ENCODE measurements at regions not wholly inside any gene's neighbourhood (a gene's known extent, or its start where the extent isn't known, plus 50 kb on each side); places are given as distances from the start of the nearest gene placed in this dataset.

GRCh38 chr3:101050046-101050445, 56.8 kb upstream of the ABI3BP start:
- TF ChIP-seq BHLHE40 (IDR thresholded peaks at IDR 0.05; ENCODE audit: low read depth, low read length) (no peak), RFX5 (IDR thresholded peaks at IDR 0.05; ENCODE audit: low read depth, low read length) (no peak), NFE2L2 (IDR thresholded peaks at IDR 0.05; ENCODE audit: low read depth, low read length) (no peak), RCOR1 (IDR thresholded peaks at IDR 0.05; ENCODE audit: insufficient replicate concordance, low read length) (no peak), CTCF (conservative IDR thresholded peaks at IDR 0.05; ENCODE audit: low read depth, low read length) (no peak), USF2 (IDR thresholded peaks at IDR 0.05; ENCODE audit: low read depth, low read length) (no peak), ELK1 (IDR thresholded peaks at IDR 0.05; ENCODE audit: borderline replicate concordance, low read depth, low read length) (no peak), RAD21 (IDR thresholded peaks at IDR 0.05; ENCODE audit: low read length) (no peak), MAZ (IDR thresholded peaks at IDR 0.05; ENCODE audit: borderline replicate concordance, low read depth, low read length) (no peak), POLR2A (IDR thresholded peaks at IDR 0.05; ENCODE audit: low read depth, low read length) (no peak), MAFK (IDR thresholded peaks at IDR 0.05; ENCODE audit: low read depth, low read length) (no peak)
- Histone ChIP-seq H3K4me1 (ENCODE audit: control insufficient read depth, insufficient read depth, low read length) (no peaks in the 10 kb centered on the region), H3K79me1 (ENCODE audit: low read depth in 1 of 2, low read length in 2 of 2) (no peaks in the 10 kb centered on the region), H4K20me1 (ENCODE audit: insufficient read depth, low read length) (no peaks in the 10 kb centered on the region), H3K18ac (ENCODE audit: low read depth, low read length) (no peak overlapping the region), H3K4ac (ENCODE audit: low read depth, low read length) (no peak overlapping the region), H3K9me3 (ENCODE audit: control insufficient read depth, insufficient read depth, low read length) (no peaks in the 10 kb centered on the region), H3K36me3 (ENCODE audit: control insufficient read depth, insufficient read depth, low read length) (no peaks in the 10 kb centered on the region), H2AK9ac (replicated peaks; ENCODE audit: low read depth, low read length, poor library complexity) (no peak overlapping the region), H3K23ac (ENCODE audit: low read depth, low read length) (no peak overlapping the region), H4K91ac (ENCODE audit: insufficient read depth, low read depth, low read length) (no peak overlapping the region), H4K8ac (ENCODE audit: low read depth in 2 of 2, low read length in 2 of 2) (no peak overlapping the region), H4K5ac (ENCODE audit: low read depth, low read length) (no peak overlapping the region), H3K56ac (ENCODE audit: extremely low read depth, insufficient read depth, low read length) (no peak overlapping the region), H3K27me3 (ENCODE audit: control insufficient read depth, insufficient read depth, low read length) (no peaks in the 10 kb centered on the region), H3K27ac (ENCODE audit: insufficient read depth, low read length) (no peak overlapping the region), H3K4me3 (ENCODE audit: insufficient read depth, low read depth, low read length) (no peak overlapping the region), H3K9ac (ENCODE audit: low read depth, low read length) (no peak overlapping the region), H2BK5ac (ENCODE audit: low read depth, low read length, poor library complexity, severe bottlenecking) (no peak overlapping the region), H2AK5ac (ENCODE audit: low read depth, low read length) (no peak overlapping the region), H3K4me2 (ENCODE audit: low read depth, low read length) (no peak overlapping the region), H2BK15ac (ENCODE audit: low read depth, low read length) (peak overlapping the region; percentile 36; the same call in 1 of the 3 replicates), H3K14ac (replicated peaks; ENCODE audit: low read depth, low read length) (no peak overlapping the region), H2AFZ (replicated peaks; ENCODE audit: low read length, poor library complexity) (no peak overlapping the region), H2BK120ac (ENCODE audit: low read depth, low read length) (no peak overlapping the region), H3K9me1 (ENCODE audit: insufficient read depth, low read length) (no peaks in the 10 kb centered on the region), H2BK20ac (ENCODE audit: low read depth, low read length) (no peak overlapping the region)
- intact Hi-C loops (cut with micrococcal nuclease) (no loop called here), dilution Hi-C loops (cut with HindIII; ENCODE audit: low sequenced_read_pairs, unreplicated experiment) (no loop called here), in situ Hi-C loops (cut with MboI; ENCODE audit: low sequenced_read_pairs) (no loop called here)
- CTCF ChIA-PET = interaction anchor here (1.1 kb wide), 1 partner anchor 14 kb away, joined by 3 read pairs; no protein-coding TSS in a partner anchor
- POLR2A ChIA-PET (ENCODE audit: unreplicated experiment) = no interaction called here
- DNase-seq (no peak), ATAC-seq (ENCODE audit: low read depth) (no peak)
- BruUV-seq (replicated peaks) = no TSS peak
- WGBS, 2 experiments (ENCODE audit: extremely low coverage in 2 of 2, insufficient read length in 1 of 2) = 87% methylated on average over 5 of the region's 5 CpGs; no CpG with 5 or more reads in 1 of the 2 experiments

Data from IMR-90 (cell line).